A673 (cell line): ENCODE measurements at regions not wholly inside any gene's neighbourhood (a gene's known extent, or its start where the extent isn't known, plus 50 kb on each side); places are given as distances from the start of the nearest gene placed in this dataset.
"Not testable (repeated sequence)": the region's sequence is repeated elsewhere in the genome, so short reads cannot be mapped to it uniquely, and the experiment has no call there.

Experiments used
- BruUV-seq: library from RNA; stranded (reverse); fragments of 400-500 nt; replicated peaks from 2 replicates; lab custom pipeline; 2021; lab: Mats Ljungman, UMichigan
- CTCF ChIA-PET: fragments of 300-600 bp; sonication (Branson Sonifier 250); formaldehyde crosslinking; loops from one replicate; lab custom pipeline; 2022; ENCODE audit warnings: antibody characterized with exemption; lab: Charles Lee
- POLR2A ChIA-PET: fragments of 300-600 bp; sonication (Branson Sonifier 250); formaldehyde crosslinking; loops from one replicate; lab custom pipeline; 2022; ENCODE audit warnings: antibody characterized with exemption; ENCODE audit not compliant: low non-redundant PET; lab: Charles Lee
- DNase-seq: peaks from one replicate; pipeline ENCODE4 v3.0.0-alpha.2; 2015; ENCODE audit warnings: low spot score
- H3K27ac ChIP-seq: fragments of 200-600 bp; sonication (generic); 2 replicates; pipeline ENCODE4 v1.5.1; 2016; ENCODE audit warnings: mixed run types, low read depth, mild to moderate bottlenecking, mixed read lengths, antibody characterized with exemption, low read length; ENCODE audit not compliant: poor library complexity, severe bottlenecking
- H3K27me3 ChIP-seq: fragments of 200-600 bp; sonication (generic); replicated peaks from 2 replicates; pipeline ENCODE4 v1.6.1; 2017; ENCODE audit warnings: mixed run types, low read depth, mild to moderate bottlenecking, mixed read lengths, antibody characterized with exemption, low read length; ENCODE audit not compliant: insufficient read depth, poor library complexity
- H3K36me3 ChIP-seq: fragments of 200-600 bp; sonication (generic); 2 replicates; pipeline ENCODE4 v1.6.1; 2016; ENCODE audit warnings: mixed run types, mild to moderate bottlenecking, mixed read lengths, antibody characterized with exemption, low read length; ENCODE audit not compliant: insufficient read depth, poor library complexity, severe bottlenecking
- H3K4me1 ChIP-seq: fragments of 200-600 bp; sonication (generic); 2 replicates; pipeline ENCODE4 v1.6.1; 2017; ENCODE audit warnings: mixed run types, mild to moderate bottlenecking, mixed read lengths, antibody characterized with exemption, low read length; ENCODE audit not compliant: insufficient read depth, poor library complexity, severe bottlenecking
- H3K4me3 ChIP-seq: fragments of 200-600 bp; sonication (generic); 2 replicates; pipeline ENCODE4 v1.5.1; 2016; ENCODE audit warnings: low read depth, mixed run types, mild to moderate bottlenecking, mixed read lengths, low read length; ENCODE audit not compliant: poor library complexity, severe bottlenecking
- H3K9me3 ChIP-seq: fragments of 200-600 bp; sonication (generic); 2 replicates; pipeline ENCODE4 v1.6.1; 2016; ENCODE audit warnings: mixed run types, low read depth, mild to moderate bottlenecking, mixed read lengths, antibody characterized with exemption, low read length; ENCODE audit not compliant: poor library complexity, severe bottlenecking
- intact Hi-C: fragments of 100-400 bp; cut with micrococcal nuclease; formaldehyde crosslinking; loops from one replicate; pipeline ENCODE4 v1.10.0; 2022; ENCODE audit not compliant: unreplicated experiment

DNA sequence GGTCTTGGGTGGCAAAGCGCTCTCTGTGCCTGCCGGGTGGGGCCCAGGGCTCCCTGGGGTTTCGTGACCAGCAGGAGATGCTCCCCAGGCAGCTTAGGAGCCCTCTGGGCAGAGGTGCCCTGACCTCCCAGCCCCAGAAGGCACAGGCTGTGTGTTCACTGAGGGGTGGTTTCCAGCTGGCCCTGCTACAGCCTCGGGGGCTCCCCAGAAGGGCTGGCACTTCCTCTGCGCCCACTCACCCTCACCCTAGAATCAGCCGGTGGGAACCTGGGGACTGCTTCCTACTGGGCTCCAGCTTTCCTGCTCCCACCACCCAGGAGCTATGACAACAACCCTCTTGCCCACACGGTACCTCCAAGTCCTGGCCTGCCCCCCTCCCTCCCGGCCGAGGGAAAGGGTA, 4363.2 kb upstream of the TPTE start:
- POLR2A ChIA-PET, result not testable (repeated sequence)

More for the DNA sequence above, 4363.2 kb upstream of the TPTE start:
- DNase-seq, H3K36me3 ChIP-seq, H3K27ac ChIP-seq, H3K27me3 ChIP-seq, CTCF ChIA-PET, H3K9me3 ChIP-seq, intact Hi-C loops, H3K4me1 ChIP-seq, BruUV-seq, H3K4me3 ChIP-seq: not testable (repeated sequence)
